ENCODE measurements at regions not wholly inside any gene's neighbourhood (a gene's known extent, or its start where the extent isn't known, plus 50 kb on each side); places are given as distances from the start of the nearest gene placed in this dataset.

- TF ChIP-seq YY1 (IDR thresholded peaks at IDR 0.05; ENCODE audit: insufficient read depth, insufficient read length), result no peak
- no peak for TF ChIP-seq ZNF274 (IDR thresholded peaks at IDR 0.05; ENCODE audit: low read depth, low read length)
Measured at GRCh38 chr5:44914221-44914620, 105.5 kb downstream of the MRPS30 start.

All from NT2/D1 (cell line).